HFF-Myc (cell line): ENCODE measurements at regions not wholly inside any gene's neighbourhood (a gene's known extent, or its start where the extent isn't known, plus 50 kb on each side); places are given as distances from the start of the nearest gene placed in this dataset.
A peak's percentile ranks its signal among the peaks of the same experiment; 100 is the strongest.

ENCODE experiments used
- DNase-seq: peaks from one replicate; pipeline ENCODE4 v3.0.0-alpha.2; 2011; ENCODE audit warnings: low read depth; ENCODE audit errors: extremely low read depth
- H3K4me3 ChIP-seq: replicated peaks from 2 replicates; pipeline ENCODE4 v1.5.1; 2011; ENCODE audit warnings: low read depth, mild to moderate bottlenecking, control low read depth, low read length
- TF ChIP-seq, protein P1 (sequence below): IDR thresholded peaks from 2 replicates; pipeline ENCODE4 v1.5.1; 2012; ENCODE audit warnings: mild to moderate bottlenecking, low read depth, low read length, control low read depth; ENCODE audit errors: missing control alignments

DNA sequence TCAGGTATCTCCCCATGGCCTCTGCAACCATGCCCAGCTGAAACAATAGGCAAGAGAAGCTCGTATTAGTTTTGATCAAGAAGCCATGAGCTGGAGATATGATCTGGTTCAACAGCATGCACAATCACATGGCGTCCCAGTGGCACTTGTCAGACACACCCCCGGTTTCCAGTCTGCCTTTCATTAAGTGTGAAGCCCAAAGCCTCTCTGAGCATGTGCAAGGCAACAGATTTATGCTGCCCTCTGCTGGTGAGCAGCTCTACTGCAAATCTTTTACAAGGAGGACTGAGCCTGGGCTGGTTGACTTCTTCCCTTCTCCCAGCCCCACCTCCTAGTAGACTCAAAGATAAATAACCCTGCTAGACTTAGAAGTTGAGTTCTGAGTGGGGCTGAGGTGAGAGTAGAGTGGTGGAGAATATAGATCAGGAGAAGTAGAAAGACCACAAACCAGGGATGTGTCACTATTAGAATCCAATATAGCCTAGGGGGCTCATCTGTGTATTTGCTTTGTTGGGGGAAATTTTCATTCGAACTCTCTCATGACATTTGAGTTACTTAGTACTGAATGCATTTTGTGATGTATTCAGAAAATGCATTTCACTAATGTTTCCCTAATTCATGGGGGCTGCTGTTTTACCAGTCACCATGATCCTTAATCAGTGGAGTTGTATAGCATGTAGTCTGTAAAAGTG lies 53.7 kb upstream of the MBIP start:
- no peak overlapping the region for H3K4me3 ChIP-seq
- TF ChIP-seq, protein P1, sequence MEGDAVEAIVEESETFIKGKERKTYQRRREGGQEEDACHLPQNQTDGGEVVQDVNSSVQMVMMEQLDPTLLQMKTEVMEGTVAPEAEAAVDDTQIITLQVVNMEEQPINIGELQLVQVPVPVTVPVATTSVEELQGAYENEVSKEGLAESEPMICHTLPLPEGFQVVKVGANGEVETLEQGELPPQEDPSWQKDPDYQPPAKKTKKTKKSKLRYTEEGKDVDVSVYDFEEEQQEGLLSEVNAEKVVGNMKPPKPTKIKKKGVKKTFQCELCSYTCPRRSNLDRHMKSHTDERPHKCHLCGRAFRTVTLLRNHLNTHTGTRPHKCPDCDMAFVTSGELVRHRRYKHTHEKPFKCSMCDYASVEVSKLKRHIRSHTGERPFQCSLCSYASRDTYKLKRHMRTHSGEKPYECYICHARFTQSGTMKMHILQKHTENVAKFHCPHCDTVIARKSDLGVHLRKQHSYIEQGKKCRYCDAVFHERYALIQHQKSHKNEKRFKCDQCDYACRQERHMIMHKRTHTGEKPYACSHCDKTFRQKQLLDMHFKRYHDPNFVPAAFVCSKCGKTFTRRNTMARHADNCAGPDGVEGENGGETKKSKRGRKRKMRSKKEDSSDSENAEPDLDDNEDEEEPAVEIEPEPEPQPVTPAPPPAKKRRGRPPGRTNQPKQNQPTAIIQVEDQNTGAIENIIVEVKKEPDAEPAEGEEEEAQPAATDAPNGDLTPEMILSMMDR = peak; percentile 89
- DNase-seq = peak; percentile 78
